A172 (cell line): ENCODE measurements at regions not wholly inside any gene's neighbourhood (a gene's known extent, or its start where the extent isn't known, plus 50 kb on each side); places are given as distances from the start of the nearest gene placed in this dataset.
A peak's percentile ranks its signal among the peaks of the same experiment; 100 is the strongest.
"Not testable (repeated sequence)": the region's sequence is repeated elsewhere in the genome, so short reads cannot be mapped to it uniquely, and the experiment has no call there.

Source experiments
- DNase-seq: peaks from one replicate; pipeline ENCODE4 v3.0.0-alpha.2; 2015; ENCODE audit warnings: low spot score

GRCh38 chr12:131357185-131357747 is 353.6 kb upstream of the SFSWAP start:
- DNase-seq: no peak

- DNase-seq: no peak
These were observed 353.0 kb upstream of the SFSWAP start for GRCh38 chr12:131357920-131358319.

DNA sequence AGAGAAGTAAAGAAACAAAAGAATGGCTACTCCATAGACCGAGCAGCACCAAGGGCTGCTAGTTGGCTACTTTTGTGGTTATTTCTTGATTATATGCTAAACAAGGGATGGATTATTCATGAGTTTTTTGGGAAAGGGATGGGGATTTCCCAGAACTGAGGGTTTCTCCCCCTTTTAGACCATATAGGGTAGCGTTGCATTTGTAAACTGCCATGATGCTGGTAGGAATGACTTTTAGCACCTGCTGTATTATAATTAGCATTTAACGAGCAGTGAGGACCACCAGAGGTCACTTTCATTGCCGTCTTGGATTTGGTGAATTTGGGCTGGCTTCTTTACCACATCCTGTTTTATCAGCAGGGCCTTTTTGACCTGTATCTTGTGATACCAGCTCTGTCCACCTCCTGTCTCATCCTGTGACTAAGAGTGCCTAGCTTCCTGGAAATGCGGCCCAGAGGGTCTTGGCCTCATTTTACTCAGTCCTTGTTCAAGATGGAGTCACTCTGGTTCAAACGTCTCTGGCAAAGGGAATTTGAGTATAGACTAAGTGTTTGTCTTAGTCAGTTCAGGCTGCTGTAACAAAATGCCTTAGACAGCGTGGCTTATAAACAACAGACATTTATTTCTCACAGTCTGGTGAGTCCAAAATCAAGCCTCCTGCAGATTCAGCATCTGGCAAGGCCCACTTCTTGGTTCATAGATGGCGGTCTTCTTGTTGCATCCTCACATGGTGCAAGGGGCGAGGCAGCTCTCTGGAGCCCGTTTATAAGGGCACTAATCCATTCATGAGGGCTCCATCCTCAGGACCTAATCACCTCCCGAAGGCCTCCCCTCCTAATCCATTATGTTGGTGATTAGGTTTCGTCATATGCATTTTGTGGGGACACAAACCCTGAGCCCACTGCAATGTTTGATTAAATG is 348.3 kb upstream of the SFSWAP start:
- peak; percentile 17 for DNase-seq

DNA sequence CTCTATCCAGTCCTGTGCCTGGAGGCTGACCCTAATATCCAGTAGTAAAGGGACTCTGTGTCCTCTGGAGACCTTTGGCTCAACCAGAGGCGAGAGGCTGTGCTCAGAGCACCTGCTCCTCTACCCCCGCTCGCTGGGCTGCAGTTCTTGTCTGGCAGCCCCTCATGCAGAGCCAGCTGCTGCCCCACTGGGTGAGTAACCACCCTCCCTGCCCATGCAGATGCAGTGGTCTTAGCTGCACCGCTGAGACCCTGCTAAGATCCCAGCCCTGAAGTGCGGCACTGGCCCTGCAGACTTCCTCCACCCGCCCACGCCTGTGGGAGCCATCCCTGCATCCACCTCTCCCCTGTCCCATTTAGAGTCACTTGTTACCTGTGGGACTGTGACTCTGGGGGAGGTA is 347.5 kb upstream of the SFSWAP start:
- DNase-seq: no peak

DNA sequence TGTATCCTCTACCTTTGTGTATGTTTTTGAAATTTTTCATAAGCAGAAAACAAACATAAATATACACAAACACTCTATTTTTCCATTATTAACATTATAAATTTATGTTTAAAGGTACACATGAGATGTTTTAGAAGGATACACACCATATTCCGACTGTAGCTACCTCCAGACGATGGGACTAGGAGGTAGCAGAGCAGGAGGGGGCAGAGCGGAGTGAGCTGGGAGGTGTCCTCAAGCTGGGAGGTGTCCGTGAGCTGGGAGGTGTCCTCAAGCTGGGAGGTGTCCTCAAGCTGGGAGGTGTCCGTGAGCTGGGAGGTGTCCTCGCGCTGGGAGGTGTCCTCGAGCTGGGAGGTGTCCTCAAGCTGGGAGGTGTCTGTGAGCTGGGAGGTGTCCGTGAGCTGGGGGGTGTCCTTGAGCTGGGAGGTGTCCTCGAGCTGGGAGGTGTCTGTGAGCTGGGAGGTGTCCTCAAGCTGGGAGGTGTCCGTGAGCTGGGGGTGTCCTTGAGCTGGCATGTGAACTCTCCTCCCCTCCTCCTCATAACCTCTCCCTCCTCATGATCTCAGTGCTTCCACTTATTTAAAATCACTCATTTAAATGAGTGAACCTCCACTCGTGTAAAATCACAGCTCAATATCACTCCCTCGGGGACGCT is 346.9 kb upstream of the SFSWAP start:
- DNase-seq: no peak

DNA sequence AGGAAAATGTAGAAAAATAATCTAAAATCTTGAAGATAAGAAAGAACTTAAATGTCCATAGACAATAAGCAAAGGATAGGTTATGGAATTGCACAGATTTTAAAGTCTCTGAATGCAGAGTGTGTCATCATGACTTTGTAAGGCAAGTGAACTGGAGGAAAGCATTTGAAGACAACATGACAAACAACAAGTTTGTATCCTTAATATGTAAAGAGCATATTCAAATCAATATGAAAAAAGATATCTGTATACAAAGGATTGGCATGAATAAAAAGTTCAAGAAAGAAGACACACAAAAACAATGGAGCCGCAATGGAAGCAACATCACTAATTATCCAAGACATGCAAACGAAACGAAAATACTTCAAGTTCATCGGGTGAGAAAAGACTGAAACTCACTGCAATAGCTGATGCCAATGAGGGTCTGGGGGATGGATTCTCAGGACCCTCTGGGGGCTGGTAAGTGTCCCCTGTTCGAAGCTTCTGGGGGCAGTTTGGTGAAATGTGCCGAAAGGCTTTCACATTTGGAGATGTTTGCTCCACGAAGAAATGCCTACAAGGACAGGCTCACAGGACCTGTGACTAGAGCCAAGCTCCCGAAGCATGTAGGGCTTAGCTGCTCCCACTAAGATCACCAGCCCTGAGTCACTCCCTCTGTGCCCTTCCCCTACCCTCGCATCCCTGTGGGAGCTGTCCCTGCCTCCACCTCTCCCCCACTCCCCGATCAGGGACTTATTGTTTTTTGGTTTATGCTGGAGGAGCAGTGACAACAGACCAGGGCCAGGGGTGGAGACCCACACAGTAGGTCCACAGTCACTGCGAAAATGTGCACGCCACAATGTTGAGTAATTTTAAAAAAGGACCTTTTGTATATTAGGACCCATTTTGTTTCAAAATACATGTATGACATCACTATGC is 345.7 kb upstream of the SFSWAP start:
- no peak for DNase-seq

- no peak for DNase-seq
These were observed 345.0 kb upstream of the SFSWAP start for GRCh38 chr12:131365821-131366260.

DNA sequence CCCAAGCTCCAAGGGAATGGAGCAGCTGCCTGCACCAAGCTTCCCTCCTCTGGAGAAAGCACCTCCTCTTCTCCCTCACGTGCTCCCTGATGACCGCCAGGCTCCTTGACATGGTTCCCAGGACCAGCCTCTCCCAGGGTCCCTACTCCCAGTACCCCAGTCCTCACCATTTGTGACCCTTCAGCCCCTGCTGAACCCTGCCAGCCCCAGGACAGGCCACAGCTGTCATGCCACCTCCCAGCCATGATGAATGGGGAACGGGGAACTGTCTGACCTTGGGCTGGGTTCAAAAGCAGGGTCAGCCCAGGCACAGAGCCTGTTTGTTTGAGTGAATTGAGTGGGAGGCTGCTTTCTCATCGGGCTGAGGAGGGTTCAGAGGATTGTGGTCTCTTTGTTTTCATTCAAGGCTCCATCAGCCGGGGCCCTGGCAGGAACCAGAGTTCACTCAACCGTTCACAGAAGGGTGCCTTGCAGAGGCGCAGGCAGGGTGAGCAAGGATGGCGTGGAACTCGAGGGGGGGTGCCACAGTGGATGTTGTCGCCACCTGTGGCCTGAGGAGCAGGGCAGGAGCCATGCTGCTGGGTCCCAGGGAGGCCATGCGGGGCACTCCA is 344.5 kb upstream of the SFSWAP start:
- no peak for DNase-seq

GRCh38 chr12:131367067-131367982 is 343.6 kb upstream of the SFSWAP start:
- DNase-seq: not testable (repeated sequence)

DNA sequence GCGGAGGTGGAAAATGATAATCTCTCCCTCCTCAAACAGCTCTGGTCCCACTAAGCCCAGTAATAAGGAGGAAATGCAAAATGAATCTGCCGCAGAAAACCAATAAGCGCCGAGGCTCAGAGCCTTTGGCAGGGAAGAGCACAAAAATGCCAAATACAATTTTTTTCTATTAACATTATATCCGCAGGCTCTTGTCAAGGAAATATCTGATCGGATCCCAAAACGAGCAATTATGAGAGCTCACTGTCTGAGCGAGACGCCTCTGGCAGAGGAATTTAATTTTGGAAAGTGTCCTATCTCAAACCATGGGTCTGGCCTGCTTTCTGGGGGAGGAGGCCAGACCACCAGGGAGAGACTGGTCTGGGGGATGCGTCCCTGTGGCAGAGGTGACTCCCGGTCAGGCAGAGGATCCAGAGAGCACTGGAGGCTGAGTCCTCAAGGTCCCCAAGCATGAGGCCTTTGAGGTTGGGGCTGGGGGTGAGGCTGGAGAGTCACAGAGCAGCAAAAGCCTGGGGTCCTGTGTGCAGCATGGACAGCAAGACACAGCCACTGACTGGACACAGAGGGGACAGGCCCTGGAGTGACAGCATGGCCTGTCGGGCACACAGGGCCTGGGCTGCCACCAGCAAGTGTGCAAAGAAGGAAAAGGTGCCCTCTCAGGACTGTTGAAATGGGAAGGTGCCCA is 342.8 kb upstream of the SFSWAP start:
- DNase-seq: no peak

DNA sequence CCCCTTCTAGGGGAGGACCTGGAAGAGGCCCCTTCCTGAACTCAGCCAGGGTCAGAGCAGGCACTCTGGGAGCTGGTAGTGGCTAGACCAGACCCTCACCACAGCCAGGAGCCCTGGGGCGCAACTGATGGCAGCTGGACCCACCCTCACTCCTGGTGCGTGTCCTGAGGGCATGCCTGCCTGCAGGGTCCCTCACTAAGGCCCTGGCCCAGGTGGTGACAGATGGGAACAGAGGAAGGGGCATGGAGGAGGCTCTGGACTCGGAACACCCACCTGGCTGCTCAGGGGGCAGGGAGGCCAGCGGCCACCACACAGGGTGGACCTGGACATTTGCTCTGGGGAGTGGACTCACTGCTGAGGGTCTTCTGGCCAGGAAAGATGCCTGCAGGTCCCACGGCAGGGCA is 342.2 kb upstream of the SFSWAP start:
- DNase-seq: no peak

- no peak for DNase-seq
These were observed 341.6 kb upstream of the SFSWAP start for GRCh38 chr12:131369094-131369845.

- no peak for DNase-seq
These were observed 340.6 kb upstream of the SFSWAP start for GRCh38 chr12:131370321-131370720.

DNA sequence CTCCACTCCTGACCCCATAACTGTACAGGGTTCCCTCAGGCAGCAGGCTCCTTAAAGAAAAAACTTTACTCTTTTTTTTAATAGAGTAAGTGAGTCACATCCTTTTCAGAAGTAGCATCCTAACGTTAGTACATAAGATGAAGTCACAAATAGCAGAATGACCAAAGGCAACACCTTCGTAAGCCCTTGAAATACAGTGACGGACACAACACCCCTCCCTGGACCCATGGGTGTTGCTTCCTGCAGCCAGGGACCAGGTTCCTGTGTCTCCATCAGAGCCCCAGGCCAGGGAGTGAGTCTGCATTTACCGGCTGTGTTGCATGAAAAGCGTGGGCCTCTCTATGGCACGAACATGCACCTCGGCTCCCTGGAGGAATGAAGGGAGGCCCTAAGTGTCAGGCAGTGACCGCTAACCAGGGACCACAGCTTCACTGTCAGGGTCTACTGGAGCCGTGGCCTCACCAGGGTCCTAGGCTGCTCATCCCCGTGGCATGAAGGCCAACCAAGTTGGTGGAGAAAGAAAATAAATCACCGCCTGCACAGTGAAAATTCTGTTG is 340.0 kb upstream of the SFSWAP start:
- DNase-seq: peak; percentile 6

DNA sequence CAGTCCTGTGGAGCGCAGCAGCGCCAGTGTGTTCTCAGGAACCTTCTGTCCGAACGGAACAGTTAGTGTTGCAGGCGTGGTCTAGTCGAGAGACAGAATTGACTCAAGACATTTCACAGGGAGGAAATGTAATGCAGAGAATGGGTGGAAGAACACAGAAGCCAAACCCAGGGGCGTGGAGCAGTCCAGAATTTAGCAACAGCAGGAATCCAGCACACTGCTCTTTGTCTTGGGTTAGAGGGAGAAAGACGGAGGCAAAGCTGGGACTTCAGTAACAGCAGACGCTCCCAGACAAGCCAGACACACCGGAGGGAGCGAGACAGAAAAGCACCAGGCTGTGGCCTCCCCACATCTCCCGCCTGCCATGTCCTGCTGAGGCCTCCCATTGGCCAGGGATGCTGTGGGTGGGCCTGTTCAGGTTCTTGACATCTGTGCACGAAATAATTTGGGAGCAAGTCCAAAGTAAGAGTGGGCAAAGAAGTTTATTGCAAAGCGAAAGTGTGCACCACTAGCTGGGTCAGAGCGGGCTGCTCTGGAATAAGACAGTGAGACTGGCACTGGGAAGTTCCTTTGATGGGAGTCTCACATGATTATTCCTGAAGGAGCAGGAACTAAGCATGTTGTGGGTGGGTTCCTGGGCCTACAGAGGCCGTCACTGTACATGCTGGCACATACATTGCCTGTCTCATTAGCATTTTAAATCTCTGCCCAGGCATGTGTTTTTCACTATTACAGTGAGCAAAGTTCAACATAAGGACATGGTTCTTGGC is 339.3 kb upstream of the SFSWAP start:
- DNase-seq: no peak

DNA sequence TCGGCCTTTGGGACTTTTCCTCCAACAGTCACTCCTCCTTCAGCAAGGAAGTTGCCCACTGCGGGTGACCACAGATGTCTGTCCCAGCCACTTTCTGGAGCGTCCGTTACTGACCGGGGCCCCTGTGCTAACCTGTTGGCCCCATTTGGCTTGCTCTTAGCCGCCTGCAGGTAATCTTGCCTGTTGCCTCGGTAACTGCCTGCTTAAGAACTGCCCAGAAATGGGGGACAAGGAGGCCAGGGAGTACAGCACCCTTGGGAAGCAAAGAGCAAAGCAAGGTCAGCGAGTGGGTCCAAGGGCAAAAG is 338.8 kb upstream of the SFSWAP start:
- DNase-seq: no peak

GRCh38 chr12:131372706-131373195 is 338.1 kb upstream of the SFSWAP start:
- DNase-seq: no peak
